HepG2 (cell line): ENCODE measurements at regions not wholly inside any gene's neighbourhood (a gene's known extent, or its start where the extent isn't known, plus 50 kb on each side); places are given as distances from the start of the nearest gene placed in this dataset.
A peak's percentile ranks its signal among the peaks of the same experiment; 100 is the strongest.

Source experiments
- CCAR2 ChIP-seq: fragments of 200-400 bp; formaldehyde crosslinking; optimal IDR thresholded peaks from 2 replicates; pipeline ENCODE3; 2018; ENCODE audit warnings: low read depth, mild to moderate bottlenecking, low read length, moderate library complexity
- CENPT ChIP-seq: sonication (generic); formaldehyde crosslinking; IDR thresholded peaks from 2 replicates; pipeline ENCODE4 v1.8.0; 2022; ENCODE audit warnings: low read depth, mild to moderate bottlenecking, moderate library complexity, missing genetic modification reagents
- DR1 ChIP-seq: sonication (generic); formaldehyde crosslinking; IDR thresholded peaks from 2 replicates; pipeline ENCODE4 v1.8.0; 2021; ENCODE audit warnings: mild to moderate bottlenecking, missing genetic modification reagents, inconsistent platforms
- FOXK1 ChIP-seq: sonication (generic); formaldehyde crosslinking; IDR thresholded peaks from 2 replicates; pipeline ENCODE4 v1.4.0; 2020; ENCODE audit warnings: low read depth, missing genetic modification reagents, borderline replicate concordance
- NR2C2 ChIP-seq: sonication (generic); formaldehyde crosslinking; IDR thresholded peaks from 2 replicates; pipeline ENCODE4 v1.4.0; 2020; ENCODE audit warnings: missing genetic modification reagents, mild to moderate bottlenecking, moderate library complexity, borderline replicate concordance
- SP2 ChIP-seq: sonication (generic); formaldehyde crosslinking; IDR thresholded peaks from 2 replicates; pipeline ENCODE4 v1.5.1; 2020; ENCODE audit warnings: mild to moderate bottlenecking, missing genetic modification reagents
- TEAD3 ChIP-seq: optimal IDR thresholded peaks from 2 replicates; pipeline ENCODE3; 2016; ENCODE audit warnings: borderline replicate concordance
- U2AF1 ChIP-seq: fragments of 200-400 bp; formaldehyde crosslinking; optimal IDR thresholded peaks from 2 replicates; pipeline ENCODE3; 2017; ENCODE audit warnings: mild to moderate bottlenecking, low read depth, low read length
- ZNF136 ChIP-seq: sonication (generic); formaldehyde crosslinking; IDR thresholded peaks from 2 replicates; pipeline ENCODE4 v1.8.1; 2022; ENCODE audit warnings: low read depth, mild to moderate bottlenecking, moderate library complexity, missing genetic modification reagents
- ZNF205 ChIP-seq: IDR thresholded peaks from 2 replicates; pipeline ENCODE4 v1.6.1; 2018; ENCODE audit warnings: missing biosample characterization, missing genetic modification reagents
- ZNF256 ChIP-seq: sonication (generic); formaldehyde crosslinking; conservative IDR thresholded peaks from 2 replicates; pipeline ENCODE4 v1.4.0; 2020; ENCODE audit warnings: missing genetic modification reagents
- ZNF562 ChIP-seq: sonication (generic); formaldehyde crosslinking; IDR thresholded peaks from 2 replicates; pipeline ENCODE4 v1.8.0; 2022; ENCODE audit warnings: missing genetic modification reagents, borderline replicate concordance
- ZNF564 ChIP-seq: sonication (generic); formaldehyde crosslinking; IDR thresholded peaks from 2 replicates; pipeline ENCODE4 v1.8.1; 2023; ENCODE audit warnings: mild to moderate bottlenecking, missing genetic modification reagents
- ZNF577 ChIP-seq: sonication (generic); formaldehyde crosslinking; IDR thresholded peaks from 2 replicates; pipeline ENCODE4 v1.4.0; 2020; ENCODE audit warnings: mild to moderate bottlenecking, low read depth, missing genetic modification reagents, borderline replicate concordance
- ZNF616 ChIP-seq: sonication (generic); formaldehyde crosslinking; IDR thresholded peaks from 2 replicates; pipeline ENCODE4 v1.5.0; 2020; ENCODE audit warnings: low read depth, mild to moderate bottlenecking, missing genetic modification reagents
- ZZZ3 ChIP-seq: sonication (generic); formaldehyde crosslinking; IDR thresholded peaks from 2 replicates; pipeline ENCODE4 v1.4.0; 2020; ENCODE audit warnings: missing genetic modification reagents, mild to moderate bottlenecking, borderline replicate concordance
- TF ChIP-seq, protein P1 (sequence below): sonication (generic); formaldehyde crosslinking; IDR thresholded peaks from 2 replicates; pipeline ENCODE4 v1.8.0; 2022; ENCODE audit warnings: missing genetic modification reagents, mild to moderate bottlenecking, inconsistent platforms, borderline replicate concordance
- TF ChIP-seq, protein P2 (sequence below): sonication (generic); formaldehyde crosslinking; IDR thresholded peaks from 2 replicates; pipeline ENCODE4 v1.4.0; 2020; ENCODE audit warnings: mild to moderate bottlenecking, missing genetic modification reagents
- TF ChIP-seq, protein P3 (sequence below): sonication (generic); formaldehyde crosslinking; IDR thresholded peaks from 2 replicates; pipeline ENCODE4 v1.5.0; 2020; ENCODE audit warnings: mild to moderate bottlenecking, missing genetic modification reagents

DNA sequence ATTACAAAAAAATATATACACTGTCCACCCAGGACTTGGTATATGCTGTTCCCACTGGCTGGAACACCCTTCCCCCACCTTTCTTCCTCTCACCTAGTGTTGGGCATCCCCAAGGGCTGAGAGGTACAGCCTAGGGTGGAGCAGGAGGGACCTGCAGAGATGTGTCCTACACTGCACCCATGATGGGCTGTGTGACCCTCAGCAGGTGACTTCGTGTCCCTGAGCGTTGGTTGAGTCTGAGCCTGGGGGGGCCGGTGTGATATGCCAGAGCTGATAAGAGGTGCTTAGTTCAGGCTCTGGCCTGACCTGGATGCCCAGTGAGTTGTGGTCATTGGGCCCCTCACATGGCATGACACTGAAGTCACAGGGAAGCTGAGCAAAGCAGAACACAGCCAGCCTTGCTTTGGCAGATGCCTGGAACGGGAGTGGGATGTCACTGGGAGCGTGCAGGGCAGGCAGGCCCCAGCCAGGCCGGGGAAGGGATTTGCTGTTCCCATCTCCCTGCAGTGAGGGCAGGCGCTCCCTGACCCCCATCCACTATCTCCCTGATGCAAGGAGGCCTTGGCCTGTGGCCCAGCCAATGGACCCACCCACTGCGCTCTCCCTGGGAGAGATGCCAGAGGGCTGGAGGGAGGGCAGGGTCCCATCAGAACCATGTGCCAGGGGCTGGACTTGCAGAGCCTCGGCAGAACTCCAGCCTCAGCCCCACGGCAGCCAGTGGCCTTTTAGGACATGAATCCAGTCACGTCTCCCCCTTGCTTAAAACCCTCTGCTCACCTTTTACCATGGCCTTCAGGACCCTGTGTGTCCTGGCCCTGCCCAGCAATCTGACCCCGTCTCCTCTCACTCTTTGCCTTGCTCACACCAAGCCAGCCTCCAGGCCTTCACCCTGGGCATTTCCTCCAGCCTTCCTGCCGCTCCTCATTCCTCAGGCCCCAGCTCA is 138.9 kb downstream of the MN1 start (continued):
- TF ChIP-seq, protein P1, sequence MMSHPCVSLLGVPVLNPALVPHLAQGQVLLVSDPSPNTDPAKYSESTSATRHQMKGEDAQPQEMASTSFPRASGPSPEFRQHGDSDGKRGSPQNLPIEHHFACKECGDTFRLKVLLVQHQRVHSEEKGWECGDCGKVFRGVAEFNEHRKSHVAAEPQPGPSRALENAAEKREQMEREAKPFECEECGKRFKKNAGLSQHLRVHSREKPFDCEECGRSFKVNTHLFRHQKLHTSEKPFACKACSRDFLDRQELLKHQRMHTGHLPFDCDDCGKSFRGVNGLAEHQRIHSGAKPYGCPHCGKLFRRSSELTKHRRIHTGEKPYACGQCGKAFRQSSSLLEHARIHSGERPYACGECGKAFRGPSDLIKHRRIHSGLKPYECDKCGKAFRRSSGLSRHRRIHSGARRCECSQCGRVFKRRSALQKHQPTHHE (CRISPR knock-in tag) = no peak
- TF ChIP-seq SP2 = no peak
- TF ChIP-seq CENPT (CRISPR knock-in tag) = no peak
- no peak for TF ChIP-seq ZNF564
- no peak for TF ChIP-seq ZNF205 (CRISPR knock-in tag)
- TF ChIP-seq CCAR2 = no peak
- no peak for TF ChIP-seq NR2C2 (CRISPR knock-in tag)
- no peak for TF ChIP-seq DR1
- no peak for TF ChIP-seq ZZZ3 (CRISPR knock-in tag)
- TF ChIP-seq, protein P2, sequence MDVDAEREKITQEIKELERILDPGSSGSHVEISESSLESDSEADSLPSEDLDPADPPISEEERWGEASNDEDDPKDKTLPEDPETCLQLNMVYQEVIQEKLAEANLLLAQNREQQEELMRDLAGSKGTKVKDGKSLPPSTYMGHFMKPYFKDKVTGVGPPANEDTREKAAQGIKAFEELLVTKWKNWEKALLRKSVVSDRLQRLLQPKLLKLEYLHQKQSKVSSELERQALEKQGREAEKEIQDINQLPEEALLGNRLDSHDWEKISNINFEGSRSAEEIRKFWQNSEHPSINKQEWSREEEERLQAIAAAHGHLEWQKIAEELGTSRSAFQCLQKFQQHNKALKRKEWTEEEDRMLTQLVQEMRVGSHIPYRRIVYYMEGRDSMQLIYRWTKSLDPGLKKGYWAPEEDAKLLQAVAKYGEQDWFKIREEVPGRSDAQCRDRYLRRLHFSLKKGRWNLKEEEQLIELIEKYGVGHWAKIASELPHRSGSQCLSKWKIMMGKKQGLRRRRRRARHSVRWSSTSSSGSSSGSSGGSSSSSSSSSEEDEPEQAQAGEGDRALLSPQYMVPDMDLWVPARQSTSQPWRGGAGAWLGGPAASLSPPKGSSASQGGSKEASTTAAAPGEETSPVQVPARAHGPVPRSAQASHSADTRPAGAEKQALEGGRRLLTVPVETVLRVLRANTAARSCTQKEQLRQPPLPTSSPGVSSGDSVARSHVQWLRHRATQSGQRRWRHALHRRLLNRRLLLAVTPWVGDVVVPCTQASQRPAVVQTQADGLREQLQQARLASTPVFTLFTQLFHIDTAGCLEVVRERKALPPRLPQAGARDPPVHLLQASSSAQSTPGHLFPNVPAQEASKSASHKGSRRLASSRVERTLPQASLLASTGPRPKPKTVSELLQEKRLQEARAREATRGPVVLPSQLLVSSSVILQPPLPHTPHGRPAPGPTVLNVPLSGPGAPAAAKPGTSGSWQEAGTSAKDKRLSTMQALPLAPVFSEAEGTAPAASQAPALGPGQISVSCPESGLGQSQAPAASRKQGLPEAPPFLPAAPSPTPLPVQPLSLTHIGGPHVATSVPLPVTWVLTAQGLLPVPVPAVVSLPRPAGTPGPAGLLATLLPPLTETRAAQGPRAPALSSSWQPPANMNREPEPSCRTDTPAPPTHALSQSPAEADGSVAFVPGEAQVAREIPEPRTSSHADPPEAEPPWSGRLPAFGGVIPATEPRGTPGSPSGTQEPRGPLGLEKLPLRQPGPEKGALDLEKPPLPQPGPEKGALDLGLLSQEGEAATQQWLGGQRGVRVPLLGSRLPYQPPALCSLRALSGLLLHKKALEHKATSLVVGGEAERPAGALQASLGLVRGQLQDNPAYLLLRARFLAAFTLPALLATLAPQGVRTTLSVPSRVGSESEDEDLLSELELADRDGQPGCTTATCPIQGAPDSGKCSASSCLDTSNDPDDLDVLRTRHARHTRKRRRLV (CRISPR knock-in tag) = no peak
- TF ChIP-seq ZNF256 (CRISPR knock-in tag) = no peak
- TF ChIP-seq ZNF616 (CRISPR knock-in tag) = no peak
- no peak for TF ChIP-seq FOXK1 (CRISPR knock-in tag)
- no peak for TF ChIP-seq U2AF1
- TF ChIP-seq ZNF562 (CRISPR knock-in tag) = no peak
- TF ChIP-seq ZNF577 (CRISPR knock-in tag) = no peak
- TF ChIP-seq ZNF136 = no peak
- TF ChIP-seq, protein P3, sequence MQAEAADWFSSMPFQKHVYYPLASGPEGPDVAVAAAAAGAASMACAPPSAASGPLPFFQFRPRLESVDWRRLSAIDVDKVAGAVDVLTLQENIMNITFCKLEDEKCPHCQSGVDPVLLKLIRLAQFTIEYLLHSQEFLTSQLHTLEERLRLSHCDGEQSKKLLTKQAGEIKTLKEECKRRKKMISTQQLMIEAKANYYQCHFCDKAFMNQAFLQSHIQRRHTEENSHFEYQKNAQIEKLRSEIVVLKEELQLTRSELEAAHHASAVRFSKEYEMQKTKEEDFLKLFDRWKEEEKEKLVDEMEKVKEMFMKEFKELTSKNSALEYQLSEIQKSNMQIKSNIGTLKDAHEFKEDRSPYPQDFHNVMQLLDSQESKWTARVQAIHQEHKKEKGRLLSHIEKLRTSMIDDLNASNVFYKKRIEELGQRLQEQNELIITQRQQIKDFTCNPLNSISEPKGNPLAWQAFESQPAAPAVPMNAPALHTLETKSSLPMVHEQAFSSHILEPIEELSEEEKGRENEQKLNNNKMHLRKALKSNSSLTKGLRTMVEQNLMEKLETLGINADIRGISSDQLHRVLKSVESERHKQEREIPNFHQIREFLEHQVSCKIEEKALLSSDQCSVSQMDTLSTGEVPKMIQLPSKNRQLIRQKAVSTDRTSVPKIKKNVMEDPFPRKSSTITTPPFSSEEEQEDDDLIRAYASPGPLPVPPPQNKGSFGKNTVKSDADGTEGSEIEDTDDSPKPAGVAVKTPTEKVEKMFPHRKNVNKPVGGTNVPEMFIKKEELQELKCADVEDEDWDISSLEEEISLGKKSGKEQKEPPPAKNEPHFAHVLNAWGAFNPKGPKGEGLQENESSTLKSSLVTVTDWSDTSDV (CRISPR knock-in tag) = no peak
- peak; percentile 48 for TF ChIP-seq TEAD3 (CRISPR knock-in tag)
